ENCODE measurements at regions not wholly inside any gene's neighbourhood (a gene's known extent, or its start where the extent isn't known, plus 50 kb on each side); places are given as distances from the start of the nearest gene placed in this dataset.
"Not testable (repeated sequence)": the region's sequence is repeated elsewhere in the genome, so short reads cannot be mapped to it uniquely, and the experiment has no call there.

- DNase-seq (ENCODE audit: low read depth, low spot score), result no peak
Measured at GRCh38 chr14:87815121-87815520, 177.9 kb downstream of the GALC start.

GRCh38 chr14:87813686-87814085, 179.3 kb downstream of the GALC start:
- DNase-seq (ENCODE audit: low read depth, low spot score), result no peak

- DNase-seq (ENCODE audit: low read depth, low spot score), result no peak
Measured at GRCh38 chr14:87813211-87813610, 179.8 kb downstream of the GALC start.

- DNase-seq (ENCODE audit: low read depth, low spot score), result no peak
Measured at GRCh38 chr14:87811246-87811645, 181.7 kb downstream of the GALC start.

- no peak for DNase-seq (ENCODE audit: low read depth, low spot score)
Measured at GRCh38 chr14:87810711-87811110, 182.3 kb downstream of the GALC start.

- no peak for DNase-seq (ENCODE audit: low read depth, low spot score)
Measured at GRCh38 chr14:87809261-87809660, 183.7 kb downstream of the GALC start.

GRCh38 chr14:87805315-87805723, 187.7 kb downstream of the GALC start:
- no peak for DNase-seq (ENCODE audit: low read depth, low spot score)

- DNase-seq (ENCODE audit: low read depth, low spot score), result no peak
Measured at GRCh38 chr14:87800216-87800615, 192.8 kb downstream of the GALC start.

GRCh38 chr14:87799400-87799799, 193.6 kb downstream of the GALC start:
- no peak for DNase-seq (ENCODE audit: low read depth, low spot score)

GRCh38 chr14:87797001-87797400, 196.0 kb downstream of the GALC start:
- no peak for DNase-seq (ENCODE audit: low read depth, low spot score)

- no peak for DNase-seq (ENCODE audit: low read depth, low spot score)
Measured at GRCh38 chr14:87794561-87794960, 198.4 kb downstream of the GALC start.

GRCh38 chr14:87785897-87786296, 207.1 kb downstream of the GALC start:
- DNase-seq (ENCODE audit: low read depth, low spot score), result no peak

GRCh38 chr14:87784386-87784785, 208.6 kb downstream of the GALC start:
- no peak for DNase-seq (ENCODE audit: low read depth, low spot score)

GRCh38 chr14:87783071-87783470, 209.9 kb downstream of the GALC start:
- DNase-seq (ENCODE audit: low read depth, low spot score), result no peak

- no peak for DNase-seq (ENCODE audit: low read depth, low spot score)
Measured at GRCh38 chr14:87772854-87773253, 220.1 kb downstream of the GALC start.

- DNase-seq (ENCODE audit: low read depth, low spot score), result no peak
Measured at GRCh38 chr14:87767567-87767901, 225.4 kb downstream of the GALC start.

GRCh38 chr14:87758876-87759275, 234.1 kb downstream of the GALC start:
- DNase-seq (ENCODE audit: low read depth, low spot score), result no peak

- no peak for DNase-seq (ENCODE audit: low read depth, low spot score)
Measured at GRCh38 chr14:87756661-87757060, 236.3 kb downstream of the GALC start.

- no peak for DNase-seq (ENCODE audit: low read depth, low spot score)
Measured at GRCh38 chr14:87754520-87755223, 238.3 kb downstream of the GALC start.

GRCh38 chr14:87748558-87748957, 244.4 kb downstream of the GALC start:
- DNase-seq (ENCODE audit: low read depth, low spot score), result no peak

- no peak for DNase-seq (ENCODE audit: low read depth, low spot score)
Measured at GRCh38 chr14:87745507-87746118, 247.4 kb downstream of the GALC start.

GRCh38 chr14:87734577-87735360, 258.2 kb downstream of the GALC start:
- DNase-seq (ENCODE audit: low read depth, low spot score), result not testable (repeated sequence)

- DNase-seq (ENCODE audit: low read depth, low spot score), result not testable (repeated sequence)
Measured at GRCh38 chr14:87733115-87733514, 259.9 kb downstream of the GALC start.

All from smooth muscle cell of the brain vasculature (primary cell).